ENCODE measurements at regions not wholly inside any gene's neighbourhood (a gene's known extent, or its start where the extent isn't known, plus 50 kb on each side); places are given as distances from the start of the nearest gene placed in this dataset.
A peak's percentile ranks its signal among the peaks of the same experiment; 100 is the strongest.

- Mint-ChIP-seq H3K4me1 (ENCODE audit: low read depth, unreplicated experiment) (no peaks in the 10 kb centered on the region), H3K36me3 (ENCODE audit: low read depth, unreplicated experiment) (no peaks in the 10 kb centered on the region), H3K4me3 (ENCODE audit: unreplicated experiment) (no peak overlapping the region), H3K27me3 (ENCODE audit: low read depth, unreplicated experiment) (no peaks in the 10 kb centered on the region), H3K27ac (ENCODE audit: unreplicated experiment) (peak overlapping the region; percentile 63), H3K9me3 (ENCODE audit: unreplicated experiment) (no peaks in the 10 kb centered on the region)
- no peaks in the 10 kb centered on the region for H3K79me2 ChIP-seq (ENCODE audit: insufficient read depth, low read length)
- H3K36me3 ChIP-seq (ENCODE audit: insufficient read depth, low read length), result no peaks in the 10 kb centered on the region
- no peak overlapping the region for H3K4me3 ChIP-seq (ENCODE audit: insufficient read depth, low read depth, low read length)
- DNase-seq (ENCODE audit: low read depth), result peak; percentile 0
- no peaks in the 10 kb centered on the region for H3K27me3 ChIP-seq (ENCODE audit: insufficient read depth, low read length)
- no peaks in the 10 kb centered on the region for H3K4me1 ChIP-seq (ENCODE audit: insufficient read depth, low read length)
- no peaks in the 10 kb centered on the region for H4K20me1 ChIP-seq (ENCODE audit: insufficient read depth, low read length)
- H3K27ac ChIP-seq (ENCODE audit: low read depth, low read length), result no peak overlapping the region
- H3K9ac ChIP-seq (ENCODE audit: low read length), result no peak overlapping the region
- H3K9me3 ChIP-seq (ENCODE audit: insufficient read depth, low read depth, low read length), result no peaks in the 10 kb centered on the region
- TF ChIP-seq CTCF (IDR thresholded peaks at IDR 0.05; ENCODE audit: insufficient read depth, low read depth, low read length) (no peak), EZH2 (IDR thresholded peaks at IDR 0.05; ENCODE audit: insufficient read depth, low read length) (no peak)
- peak overlapping the region; percentile 15 for H3K4me2 ChIP-seq (ENCODE audit: low read length)
- FAIRE-seq, result no peak
- H2AFZ ChIP-seq (ENCODE audit: low read depth, low read length), result peak overlapping the region; percentile 50
These were observed 251.4 kb upstream of the KIF2B start for GRCh38 chr17:53571342-53571741.

GRCh38 chr17:53570731-53571130, 252.0 kb upstream of the KIF2B start:
- H4K20me1 ChIP-seq (ENCODE audit: insufficient read depth, low read length), result no peaks in the 10 kb centered on the region
- H3K27me3 ChIP-seq (ENCODE audit: insufficient read depth, low read length), result no peaks in the 10 kb centered on the region
- no peaks in the 10 kb centered on the region for H3K36me3 ChIP-seq (ENCODE audit: insufficient read depth, low read length)
- Mint-ChIP-seq H3K27ac (ENCODE audit: unreplicated experiment) (peak overlapping the region; percentile 6), H3K27me3 (ENCODE audit: low read depth, unreplicated experiment) (no peaks in the 10 kb centered on the region), H3K9me3 (ENCODE audit: unreplicated experiment) (no peaks in the 10 kb centered on the region), H3K4me3 (ENCODE audit: unreplicated experiment) (no peak overlapping the region), H3K36me3 (ENCODE audit: low read depth, unreplicated experiment) (no peaks in the 10 kb centered on the region), H3K4me1 (ENCODE audit: low read depth, unreplicated experiment) (no peaks in the 10 kb centered on the region)
- H3K27ac ChIP-seq (ENCODE audit: low read depth, low read length), result no peak overlapping the region
- no peaks in the 10 kb centered on the region for H3K9me3 ChIP-seq (ENCODE audit: insufficient read depth, low read depth, low read length)
- TF ChIP-seq CTCF (IDR thresholded peaks at IDR 0.05; ENCODE audit: insufficient read depth, low read depth, low read length) (no peak), EZH2 (IDR thresholded peaks at IDR 0.05; ENCODE audit: insufficient read depth, low read length) (no peak)
- H3K79me2 ChIP-seq (ENCODE audit: insufficient read depth, low read length), result no peaks in the 10 kb centered on the region
- no peak overlapping the region for H3K4me2 ChIP-seq (ENCODE audit: low read length)
- DNase-seq (ENCODE audit: low read depth) (no peak), FAIRE-seq (no peak)
- H3K4me1 ChIP-seq (ENCODE audit: insufficient read depth, low read length), result no peaks in the 10 kb centered on the region
- H3K9ac ChIP-seq (ENCODE audit: low read length), result no peak overlapping the region
- H2AFZ ChIP-seq (ENCODE audit: low read depth, low read length), result no peak overlapping the region
- no peak overlapping the region for H3K4me3 ChIP-seq (ENCODE audit: insufficient read depth, low read depth, low read length)

DNA sequence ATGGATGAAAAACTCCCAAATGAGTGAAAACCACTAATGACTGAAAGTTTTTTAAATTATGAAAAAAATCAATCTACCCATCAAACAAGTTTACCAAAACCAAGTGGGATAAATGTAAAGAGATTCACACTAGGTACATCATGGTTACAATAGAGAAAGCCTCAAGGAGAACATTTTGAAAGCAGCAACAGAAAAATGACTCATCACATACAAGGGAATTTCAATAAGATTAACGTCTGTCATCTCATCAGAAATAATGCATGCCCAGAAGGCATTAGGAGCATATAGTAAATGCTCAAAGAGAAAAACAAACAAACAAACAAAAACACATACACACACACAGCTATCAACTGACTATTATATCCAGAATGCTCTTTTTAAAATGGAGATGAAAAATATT, 261.8 kb upstream of the KIF2B start:
- DNase-seq (ENCODE audit: low read depth), result no peak
- no peaks in the 10 kb centered on the region for H3K4me1 Mint-ChIP-seq (ENCODE audit: low read depth, unreplicated experiment)
- Histone ChIP-seq H3K4me1 (ENCODE audit: insufficient read depth, low read length) (no peaks in the 10 kb centered on the region), H3K79me2 (ENCODE audit: insufficient read depth, low read length) (no peaks in the 10 kb centered on the region), H3K4me2 (ENCODE audit: low read length) (no peak overlapping the region), H3K4me3 (ENCODE audit: insufficient read depth, low read depth, low read length) (no peak overlapping the region), H3K27me3 (ENCODE audit: insufficient read depth, low read length) (no peaks in the 10 kb centered on the region), H2AFZ (ENCODE audit: low read depth, low read length) (no peak overlapping the region), H4K20me1 (ENCODE audit: insufficient read depth, low read length) (no peaks in the 10 kb centered on the region), H3K36me3 (ENCODE audit: insufficient read depth, low read length) (no peaks in the 10 kb centered on the region), H3K9ac (ENCODE audit: low read length) (no peak overlapping the region), H3K9me3 (ENCODE audit: insufficient read depth, low read depth, low read length) (peaks cover 2% of the 10 kb centered on the region), H3K27ac (ENCODE audit: low read depth, low read length) (no peak overlapping the region)
- FAIRE-seq, result no peak
- no peaks in the 10 kb centered on the region for H3K27me3 Mint-ChIP-seq (ENCODE audit: low read depth, unreplicated experiment)
- H3K27ac Mint-ChIP-seq (ENCODE audit: unreplicated experiment), result no peak overlapping the region
- H3K9me3 Mint-ChIP-seq (ENCODE audit: unreplicated experiment), result no peaks in the 10 kb centered on the region
- H3K4me3 Mint-ChIP-seq (ENCODE audit: unreplicated experiment), result no peak overlapping the region
- H3K36me3 Mint-ChIP-seq (ENCODE audit: low read depth, unreplicated experiment), result no peaks in the 10 kb centered on the region
- TF ChIP-seq EZH2 (IDR thresholded peaks at IDR 0.05; ENCODE audit: insufficient read depth, low read length) (no peak), CTCF (IDR thresholded peaks at IDR 0.05; ENCODE audit: insufficient read depth, low read depth, low read length) (no peak)

Measured in astrocyte (in vitro differentiated cells and primary cell).